GM19238 (cell line): ENCODE measurements at regions not wholly inside any gene's neighbourhood (a gene's known extent, or its start where the extent isn't known, plus 50 kb on each side); places are given as distances from the start of the nearest gene placed in this dataset.

Experiments used
- DNase-seq: peaks from one replicate; pipeline ENCODE4 v3.0.0; 2011; ENCODE audit warnings: low spot score; ENCODE audit not compliant: insufficient read length

DNA sequence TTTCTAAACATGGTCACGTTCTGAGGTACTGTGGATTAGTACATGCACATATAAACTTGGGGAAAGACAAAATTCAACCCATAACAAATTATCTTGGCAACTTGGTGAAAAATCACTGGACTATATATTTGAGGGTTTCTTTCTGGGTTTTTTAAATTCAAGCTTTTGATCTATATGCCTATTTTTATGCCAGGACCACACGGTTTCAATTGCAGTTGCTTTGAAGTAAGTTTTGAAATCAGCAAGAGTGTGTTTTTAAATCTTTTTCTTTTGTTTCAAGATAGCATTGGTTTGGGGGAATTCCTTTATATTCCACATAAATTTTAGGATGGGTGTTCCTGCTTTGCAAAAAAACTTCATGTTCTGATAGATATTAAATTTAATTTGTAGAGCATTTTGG is 406.4 kb upstream of the VWC2 start:
- DNase-seq, result no peak

DNA sequence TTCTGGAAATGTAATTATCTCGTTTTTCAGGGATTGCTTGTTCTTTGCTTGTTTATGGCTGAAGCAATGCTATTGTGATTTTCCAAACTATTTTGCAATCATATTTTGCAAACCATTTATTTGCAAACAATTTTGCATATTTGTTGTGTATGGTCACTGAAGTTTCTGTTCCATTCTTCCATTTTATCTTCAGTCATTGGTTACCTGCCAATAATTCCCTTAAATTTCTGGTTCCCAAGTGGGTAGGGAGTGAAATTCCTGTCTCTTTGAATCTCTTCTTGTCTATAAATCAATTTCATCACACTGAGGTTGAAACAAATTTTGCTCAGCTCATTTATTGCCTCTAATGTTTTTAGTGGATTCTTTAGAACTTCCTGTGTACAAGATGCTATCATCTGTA is 401.7 kb upstream of the VWC2 start:
- no peak for DNase-seq

GRCh38 chr7:49376817-49377375 is 396.5 kb upstream of the VWC2 start:
- DNase-seq, result no peak

DNA sequence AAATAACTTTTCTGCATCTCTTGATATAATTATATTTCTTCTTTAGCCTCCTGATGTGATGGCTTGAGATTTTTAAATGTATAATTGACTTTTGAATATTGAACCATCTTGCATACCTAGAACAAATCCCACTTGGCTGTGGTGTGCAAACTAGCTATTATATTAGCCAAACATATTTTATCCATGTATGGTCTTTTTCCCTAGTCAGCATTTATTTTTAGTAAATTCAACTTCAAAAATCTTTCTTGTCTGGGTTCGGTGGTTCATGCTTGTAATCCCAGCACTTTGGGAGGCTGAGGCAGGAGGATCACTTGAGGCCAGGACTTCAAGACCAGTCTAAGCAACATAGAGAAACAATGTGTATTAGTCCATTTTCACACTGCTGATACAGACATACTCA is 386.6 kb upstream of the VWC2 start:
- DNase-seq, result no peak

- DNase-seq, result no peak
Measured at GRCh38 chr7:49389871-49390479, 383.5 kb upstream of the VWC2 start.

DNA sequence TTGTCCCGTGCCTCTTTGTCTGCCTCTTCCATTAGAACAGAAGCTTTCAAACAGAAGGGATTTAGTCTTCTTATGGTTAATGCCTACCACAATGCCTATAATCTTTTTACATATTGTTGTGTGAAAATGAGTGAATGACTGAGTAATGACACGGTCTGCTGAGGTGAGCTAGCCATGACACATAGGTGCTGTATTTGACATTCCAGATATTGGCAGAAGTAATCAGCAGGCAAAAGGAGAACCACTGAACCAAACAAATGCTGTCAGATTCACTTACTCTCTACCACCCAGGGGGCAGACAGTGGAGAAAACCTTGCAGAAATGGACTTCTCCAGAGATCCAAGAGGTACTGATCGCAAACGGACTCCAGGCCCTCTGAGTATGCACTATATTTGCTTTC is 377.2 kb upstream of the VWC2 start:
- DNase-seq, result no peak

- no peak for DNase-seq
Measured at GRCh38 chr7:49397750-49398149, 375.7 kb upstream of the VWC2 start.

- no peak for DNase-seq
Measured at GRCh38 chr7:49398236-49398635, 375.2 kb upstream of the VWC2 start.

- DNase-seq, result no peak
Measured at GRCh38 chr7:49398746-49399145, 374.7 kb upstream of the VWC2 start.

DNA sequence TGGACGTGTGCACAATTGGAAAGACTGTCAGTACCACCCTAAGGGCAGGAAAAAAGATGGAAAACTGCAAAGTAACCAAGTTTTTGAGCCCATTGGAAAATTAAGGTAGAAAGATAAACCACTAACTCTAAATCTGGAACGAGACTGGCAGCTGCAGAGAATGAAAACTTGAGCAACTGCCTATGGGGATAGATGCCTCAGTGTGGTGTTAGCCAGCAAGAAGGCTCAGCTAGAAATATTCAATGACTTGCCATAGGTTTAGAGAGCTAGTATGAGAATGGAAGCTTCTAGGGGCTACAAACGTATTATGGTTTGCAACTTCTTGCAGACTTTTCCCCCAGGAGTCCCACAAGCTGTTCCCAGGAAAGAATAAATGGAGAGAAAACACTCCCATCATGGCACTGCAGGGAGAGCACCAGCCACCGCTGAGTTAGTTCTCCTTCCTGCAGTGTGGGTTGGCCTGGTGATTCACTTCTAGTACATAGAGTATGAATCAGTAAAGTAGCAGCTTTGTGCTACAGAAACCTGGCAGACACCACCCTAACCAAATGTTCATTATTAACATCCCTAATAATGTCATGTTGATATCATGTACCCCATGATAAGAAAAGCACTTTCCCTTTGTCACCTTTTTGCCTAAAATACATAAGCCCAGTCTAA is 372.4 kb upstream of the VWC2 start:
- no peak for DNase-seq

DNA sequence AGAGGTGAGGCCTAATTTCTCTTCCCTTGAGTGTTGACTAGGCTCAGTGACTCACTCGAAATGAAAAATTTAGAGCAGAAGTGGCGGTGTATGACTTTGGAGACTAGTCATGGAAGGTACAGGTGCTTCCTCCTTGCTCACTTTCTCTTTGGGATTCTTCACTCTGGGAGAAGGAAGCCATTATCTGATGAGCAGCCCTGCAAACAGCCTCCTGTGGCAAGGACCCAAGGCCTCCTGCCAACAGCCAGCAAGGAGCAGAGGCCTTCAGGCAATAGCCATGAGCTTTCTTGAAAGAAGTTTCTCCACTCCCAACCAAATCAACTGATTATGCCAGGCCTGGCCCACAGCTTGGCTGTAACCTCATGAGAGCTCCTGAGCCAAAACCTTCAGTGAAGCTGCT is 369.6 kb upstream of the VWC2 start:
- DNase-seq, result no peak

DNA sequence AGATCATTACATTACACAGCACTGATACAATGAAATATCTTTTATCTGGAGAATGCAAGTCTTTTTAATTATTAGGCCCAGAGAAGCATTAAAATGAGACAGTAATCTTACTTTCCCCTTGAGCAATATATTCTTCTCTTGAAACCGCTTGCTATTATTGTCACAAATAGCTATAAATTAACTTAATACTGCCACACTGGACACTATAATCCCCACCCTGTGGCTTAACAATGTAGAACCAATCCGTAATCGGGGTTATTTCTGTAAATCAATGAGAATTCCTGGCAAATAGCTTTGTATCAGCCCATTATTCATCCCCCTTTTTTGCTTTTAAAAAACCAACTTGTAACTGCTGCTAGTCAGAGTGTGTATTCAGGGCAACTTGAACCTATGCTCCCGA is 366.2 kb upstream of the VWC2 start:
- DNase-seq, result no peak

GRCh38 chr7:49417034-49417433 is 356.4 kb upstream of the VWC2 start:
- DNase-seq, result no peak

DNA sequence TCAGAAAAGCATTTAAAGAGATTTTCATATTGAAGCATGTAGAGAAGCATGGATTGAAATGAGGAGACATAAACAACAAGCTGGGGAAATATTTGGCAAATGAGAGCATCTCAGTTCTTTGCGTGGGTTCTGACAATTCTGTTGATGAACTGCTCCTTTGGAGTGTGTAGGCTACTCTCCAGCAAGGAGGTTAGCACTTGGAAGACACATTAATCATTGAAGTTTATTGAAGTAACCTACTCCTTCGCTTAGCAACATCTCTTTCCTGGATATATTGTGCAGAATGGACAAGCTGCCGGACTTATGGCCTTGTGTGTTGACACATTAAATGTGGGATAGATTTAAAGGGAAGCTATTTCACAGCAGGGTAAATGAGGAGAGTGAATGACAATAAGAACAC is 354.5 kb upstream of the VWC2 start:
- DNase-seq, result no peak

DNA sequence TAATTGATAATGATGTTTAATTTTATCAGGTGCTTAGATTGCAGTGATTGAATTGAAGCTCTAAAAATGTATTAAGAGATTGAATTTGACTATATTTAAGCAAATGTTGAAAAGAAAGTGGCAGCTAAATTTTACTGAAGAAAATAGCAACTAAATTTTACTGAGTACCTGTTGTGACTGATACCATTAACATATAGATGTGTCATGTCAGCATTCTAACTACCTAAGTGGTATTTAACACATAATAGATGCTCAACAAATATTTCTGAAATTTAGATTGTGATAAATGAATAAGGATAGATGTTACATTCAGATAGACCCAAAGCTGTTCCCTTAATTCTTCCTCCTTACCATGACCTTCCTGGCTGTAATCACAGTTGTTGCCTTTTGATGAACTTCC is 350.9 kb upstream of the VWC2 start:
- DNase-seq, result no peak

- DNase-seq, result no peak
Measured at GRCh38 chr7:49424109-49424508, 349.3 kb upstream of the VWC2 start.

- no peak for DNase-seq
Measured at GRCh38 chr7:49425277-49425818, 348.1 kb upstream of the VWC2 start.

- no peak for DNase-seq
Measured at GRCh38 chr7:49432254-49432653, 341.2 kb upstream of the VWC2 start.

GRCh38 chr7:49433794-49434193 is 339.6 kb upstream of the VWC2 start:
- no peak for DNase-seq

GRCh38 chr7:49434846-49435245 is 338.6 kb upstream of the VWC2 start:
- DNase-seq, result no peak

GRCh38 chr7:49438281-49438680 is 335.2 kb upstream of the VWC2 start:
- no peak for DNase-seq

DNA sequence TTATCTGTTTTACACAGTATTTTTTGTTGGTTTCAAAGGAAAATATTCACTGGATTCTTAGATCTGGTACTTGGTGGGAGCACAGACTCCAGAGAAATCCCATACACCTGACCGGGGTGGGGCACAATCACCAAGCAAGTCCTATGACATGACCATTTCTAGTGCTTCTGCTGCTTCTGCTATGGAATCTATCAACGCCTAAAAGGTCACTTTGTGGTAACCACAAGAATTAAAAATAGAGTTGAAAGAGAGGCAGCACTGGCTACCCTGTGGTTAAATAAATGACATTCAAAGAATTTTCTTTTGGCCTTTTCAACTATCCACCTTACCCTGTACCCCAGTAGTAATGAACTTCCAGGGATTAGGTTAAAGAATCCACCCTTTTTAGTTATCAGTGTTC is 329.9 kb upstream of the VWC2 start:
- DNase-seq, result no peak

GRCh38 chr7:49453486-49453885 is 320.0 kb upstream of the VWC2 start:
- DNase-seq, result no peak
